ENCODE measurements at regions not wholly inside any gene's neighbourhood (a gene's known extent, or its start where the extent isn't known, plus 50 kb on each side); places are given as distances from the start of the nearest gene placed in this dataset.

GRCh38 chr7:84612981-84613681 lies 418.5 kb upstream of the SEMA3A start:
- no peak for DNase-seq

GRCh38 chr7:84611391-84611790 lies 416.8 kb upstream of the SEMA3A start:
- DNase-seq = no peak

- no peak for DNase-seq
Observed at GRCh38 chr7:84610390-84610789, 415.8 kb upstream of the SEMA3A start.

- DNase-seq = no peak
Observed at GRCh38 chr7:84605301-84605700, 410.7 kb upstream of the SEMA3A start.

GRCh38 chr7:84603545-84603944 lies 409.0 kb upstream of the SEMA3A start:
- no peak for DNase-seq

GRCh38 chr7:84595026-84595425 lies 400.4 kb upstream of the SEMA3A start:
- no peak for DNase-seq

- DNase-seq = no peak
Observed at GRCh38 chr7:84591897-84592296, 397.3 kb upstream of the SEMA3A start.

- DNase-seq = no peak
Observed at GRCh38 chr7:84589012-84589411, 394.4 kb upstream of the SEMA3A start.

GRCh38 chr7:84583331-84583730 lies 388.7 kb upstream of the SEMA3A start:
- DNase-seq = no peak

GRCh38 chr7:84582747-84583146 lies 388.2 kb upstream of the SEMA3A start:
- DNase-seq = no peak

- DNase-seq = no peak
Observed at GRCh38 chr7:84578825-84579224, 384.2 kb upstream of the SEMA3A start.

GRCh38 chr7:84568781-84569180 lies 374.2 kb upstream of the SEMA3A start:
- DNase-seq = no peak

- DNase-seq = no peak
Observed at GRCh38 chr7:84565345-84566074, 370.9 kb upstream of the SEMA3A start.

- no peak for DNase-seq
Observed at GRCh38 chr7:84553711-84554110, 359.1 kb upstream of the SEMA3A start.

GRCh38 chr7:84549409-84549808 lies 354.8 kb upstream of the SEMA3A start:
- DNase-seq = no peak

GRCh38 chr7:84548366-84549365 lies 354.1 kb upstream of the SEMA3A start:
- no peak for DNase-seq

- DNase-seq = no peak
Observed at GRCh38 chr7:84547331-84547730, 352.7 kb upstream of the SEMA3A start.

- no peak for DNase-seq
Observed at GRCh38 chr7:84546403-84546802, 351.8 kb upstream of the SEMA3A start.

- DNase-seq = no peak
Observed at GRCh38 chr7:84538268-84538667, 343.7 kb upstream of the SEMA3A start.

- no peak for DNase-seq
Observed at GRCh38 chr7:84536271-84536870, 341.8 kb upstream of the SEMA3A start.

GRCh38 chr7:84535580-84536270 lies 341.1 kb upstream of the SEMA3A start:
- no peak for DNase-seq

GRCh38 chr7:84533182-84533581 lies 338.6 kb upstream of the SEMA3A start:
- DNase-seq = no peak
